Immature natural killer cell (primary cell): ENCODE measurements at regions not wholly inside any gene's neighbourhood (a gene's known extent, or its start where the extent isn't known, plus 50 kb on each side); places are given as distances from the start of the nearest gene placed in this dataset.
"Not testable (repeated sequence)": the region's sequence is repeated elsewhere in the genome, so short reads cannot be mapped to it uniquely, and the experiment has no call there.

Source experiments
- DNase-seq, 3 donors: peaks; one replicate each; pipeline ENCODE4 v3.0.0; 2022; ENCODE audit warnings: mixed read lengths in 1 of 3
- H3K27ac Mint-ChIP-seq, 6 donors: one replicate each; pipeline ENCODE4 v1.8.0; 2020; ENCODE audit warnings: mixed read lengths in 6 of 6, mild to moderate bottlenecking in 5 of 6, inconsistent platforms in 4 of 6, moderate library complexity in 3 of 6
- H3K27me3 Mint-ChIP-seq, 3 donors: one replicate each; pipeline ENCODE4 v1.8.0; 2020 to 2021; ENCODE audit warnings: low read depth in 3 of 3, mild to moderate bottlenecking in 3 of 3, mixed read lengths in 3 of 3, moderate library complexity in 3 of 3, inconsistent platforms in 1 of 3
- H3K36me3 Mint-ChIP-seq, 3 donors: one replicate each; pipeline ENCODE4 v1.8.0; 2020; ENCODE audit warnings: mixed read lengths in 3 of 3, inconsistent platforms in 2 of 3, mild to moderate bottlenecking in 2 of 3
- H3K4me1 Mint-ChIP-seq, 2 donors: one replicate each; pipeline ENCODE4 v1.8.0; 2020; ENCODE audit warnings: inconsistent platforms in 2 of 2, mild to moderate bottlenecking in 2 of 2, mixed read lengths in 2 of 2, moderate library complexity in 1 of 2
- H3K4me3 Mint-ChIP-seq, 5 donors: one replicate each; pipeline ENCODE4 v1.8.0; 2020; ENCODE audit warnings: mild to moderate bottlenecking in 5 of 5, mixed read lengths in 5 of 5, inconsistent platforms in 3 of 5, moderate library complexity in 3 of 5
- H3K9me3 Mint-ChIP-seq, 6 donors: one replicate each; pipeline ENCODE4 v1.8.0; 2020; ENCODE audit warnings: mild to moderate bottlenecking in 6 of 6, mixed read lengths in 6 of 6, inconsistent platforms in 4 of 6, moderate library complexity in 3 of 6

DNA sequence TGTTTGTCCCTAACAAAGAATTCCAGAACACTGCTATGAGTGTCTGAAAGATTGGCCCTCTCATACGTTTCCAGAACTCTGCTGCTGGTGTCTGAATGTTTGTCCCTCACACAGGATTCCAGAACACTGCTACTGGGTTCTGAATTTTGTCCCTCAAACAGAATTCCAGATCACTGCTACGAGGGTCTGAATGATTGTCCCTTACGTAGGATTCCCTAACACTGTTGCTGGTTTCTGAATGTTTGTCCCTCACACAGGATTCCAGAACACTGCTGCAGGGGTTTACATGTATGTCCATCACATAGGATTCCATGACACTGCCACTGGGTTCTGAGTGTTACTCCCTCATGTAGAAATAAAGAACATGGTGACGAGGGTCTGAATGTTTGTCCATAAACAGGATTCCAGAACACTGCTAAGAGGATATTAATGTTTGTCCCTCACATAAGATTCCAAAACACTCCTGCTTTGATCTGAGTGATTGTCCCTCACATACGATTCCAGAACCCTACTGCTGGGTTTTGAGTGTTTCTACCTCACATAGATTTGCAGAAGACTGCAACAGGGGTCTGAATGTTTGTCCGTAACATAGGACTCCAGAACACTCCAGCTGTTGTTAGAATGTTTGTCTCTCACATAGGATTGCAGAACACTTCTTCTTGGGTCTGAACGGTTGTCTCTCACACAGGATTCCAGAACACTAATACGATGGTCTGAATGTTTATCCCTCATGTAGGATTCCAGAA is 214.4 kb downstream of the FOXD4L6 start:
- Mint-ChIP-seq H3K27me3 (peaks cover 0 to 5% (median 2%) of the 10 kb centered on the region in 3 donors), H3K27ac (no peak overlapping the region), H3K4me3 (no peak overlapping the region), H3K36me3 (peaks cover 3 to 29% (median 27%) of the 10 kb centered on the region in 3 donors), H3K4me1 (no peaks in the 10 kb centered on the region), H3K9me3 (peaks cover 79 to 98% (median 96%) of the 10 kb centered on the region in 6 donors)
- no peak for DNase-seq

DNA sequence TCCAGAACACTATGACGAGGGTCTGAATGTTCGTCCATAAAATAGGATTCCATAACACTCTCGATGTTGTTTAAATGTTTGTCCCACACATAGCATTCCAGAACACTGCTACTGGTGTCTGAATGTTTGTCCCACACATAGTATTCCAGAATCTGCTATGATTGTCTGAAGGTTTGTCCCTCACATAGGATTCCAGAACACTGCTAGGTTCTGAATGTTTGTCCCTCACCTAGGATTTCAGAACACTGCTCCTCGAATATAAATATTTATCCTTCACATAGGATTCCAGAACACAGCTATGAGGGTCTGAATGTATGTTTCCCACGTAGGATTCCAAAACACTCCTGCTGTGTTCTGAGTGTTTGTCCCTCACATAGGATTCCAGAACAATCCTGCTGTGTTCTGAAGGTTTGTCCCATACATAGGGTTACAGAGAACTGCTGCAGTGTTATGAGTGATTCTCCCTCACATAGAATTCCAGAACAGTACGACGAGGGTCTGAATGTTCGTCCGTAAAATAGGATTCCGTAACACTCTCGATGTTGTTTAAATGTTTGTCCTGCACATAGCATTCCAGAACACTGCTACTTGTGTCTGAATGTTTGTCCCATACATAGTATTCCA is 215.3 kb downstream of the FOXD4L6 start:
- no peak overlapping the region for H3K27ac Mint-ChIP-seq
- H3K4me3 Mint-ChIP-seq, result no peak overlapping the region
- no peak for DNase-seq
- H3K9me3 Mint-ChIP-seq, result peaks cover 83 to 98% (median 97%) of the 10 kb centered on the region in 6 donors
- H3K4me1 Mint-ChIP-seq, result no peaks in the 10 kb centered on the region
- peaks cover 0 to 6% (median 2%) of the 10 kb centered on the region in 3 donors for H3K27me3 Mint-ChIP-seq
- H3K36me3 Mint-ChIP-seq, result peaks cover 3 to 30% (median 19%) of the 10 kb centered on the region in 3 donors

DNA sequence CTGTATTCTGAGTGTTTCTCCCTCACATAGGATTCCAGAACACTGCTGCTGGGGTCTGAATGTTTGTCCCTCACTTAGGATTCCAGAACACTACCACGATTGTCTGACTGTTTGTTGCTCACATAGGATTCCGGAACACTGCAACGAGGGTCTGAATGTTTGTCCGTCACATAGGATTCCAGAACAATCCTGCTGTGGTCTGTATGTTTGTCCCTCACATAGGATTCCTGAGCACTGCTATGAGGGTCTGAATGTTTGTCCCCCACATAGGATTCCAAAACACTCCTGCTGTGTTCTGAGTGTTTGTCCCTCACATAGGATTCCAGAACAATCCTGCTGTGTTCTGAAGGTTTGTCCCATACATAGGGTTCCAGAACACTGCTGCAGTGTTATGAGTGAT is 215.8 kb downstream of the FOXD4L6 start:
- not testable (repeated sequence) for H3K27me3 Mint-ChIP-seq, H3K4me1 Mint-ChIP-seq, H3K4me3 Mint-ChIP-seq, H3K27ac Mint-ChIP-seq, DNase-seq
- Mint-ChIP-seq H3K36me3 (peaks cover 3 to 33% (median 21%) of the 10 kb centered on the region in 3 donors), H3K9me3 (peaks cover 86 to 98% (median 97%) of the 10 kb centered on the region in 6 donors)

DNA sequence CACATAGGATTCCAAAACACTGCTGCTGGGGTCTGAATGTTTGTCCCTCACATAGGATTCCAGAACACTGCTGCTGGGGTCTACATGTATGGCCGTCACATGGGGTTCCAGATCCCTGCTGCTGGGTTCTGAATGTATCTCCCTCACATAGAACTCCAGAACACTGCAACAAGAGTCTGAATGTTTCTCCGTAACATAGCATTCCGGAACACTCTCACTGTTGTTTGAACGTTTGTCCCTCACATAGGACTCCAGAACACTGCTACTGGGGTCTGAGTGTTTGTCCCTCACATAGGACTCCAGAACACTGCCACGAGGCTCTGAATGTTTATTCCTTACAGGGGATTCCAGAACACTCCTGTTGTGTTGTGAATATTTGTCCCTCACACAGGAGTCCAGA is 216.8 kb downstream of the FOXD4L6 start:
- H3K36me3 Mint-ChIP-seq, result peaks cover 3 to 34% (median 23%) of the 10 kb centered on the region in 3 donors

DNA sequence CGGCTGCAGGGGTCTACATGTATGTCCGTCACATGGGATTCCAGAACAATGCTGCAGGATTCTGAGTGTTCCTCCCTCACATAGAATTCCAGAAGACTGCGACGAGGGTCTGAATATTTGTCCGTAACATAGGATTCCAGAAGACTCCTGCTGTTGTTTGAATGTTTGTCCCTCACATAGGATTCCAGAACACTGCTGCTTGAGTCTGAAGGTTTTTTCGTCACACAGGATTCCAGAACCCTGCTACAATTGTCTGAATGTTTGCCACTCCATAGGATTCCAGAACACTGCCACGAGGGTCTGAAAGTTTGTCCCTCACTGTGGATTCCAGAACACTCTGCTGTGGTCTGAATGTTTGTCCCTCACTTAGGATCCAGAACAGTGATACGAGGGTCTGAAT is 217.5 kb downstream of the FOXD4L6 start:
- not testable (repeated sequence) for DNase-seq, H3K27me3 Mint-ChIP-seq, H3K4me3 Mint-ChIP-seq, H3K4me1 Mint-ChIP-seq, H3K27ac Mint-ChIP-seq
- peaks cover 3 to 33% (median 23%) of the 10 kb centered on the region in 3 donors for H3K36me3 Mint-ChIP-seq
- H3K9me3 Mint-ChIP-seq, result peaks cover 95 to 100% (median 100%) of the 10 kb centered on the region in 6 donors

More for the DNA sequence above, 216.8 kb downstream of the FOXD4L6 start:
- Mint-ChIP-seq H3K27me3 (peaks cover 0 to 10% (median 0%) of the 10 kb centered on the region in 3 donors), H3K9me3 (peaks cover 91 to 100% (median 100%) of the 10 kb centered on the region in 6 donors), H3K4me1 (no peaks in the 10 kb centered on the region), H3K27ac (no peak overlapping the region), H3K4me3 (no peak overlapping the region)
- DNase-seq, result no peak

DNA sequence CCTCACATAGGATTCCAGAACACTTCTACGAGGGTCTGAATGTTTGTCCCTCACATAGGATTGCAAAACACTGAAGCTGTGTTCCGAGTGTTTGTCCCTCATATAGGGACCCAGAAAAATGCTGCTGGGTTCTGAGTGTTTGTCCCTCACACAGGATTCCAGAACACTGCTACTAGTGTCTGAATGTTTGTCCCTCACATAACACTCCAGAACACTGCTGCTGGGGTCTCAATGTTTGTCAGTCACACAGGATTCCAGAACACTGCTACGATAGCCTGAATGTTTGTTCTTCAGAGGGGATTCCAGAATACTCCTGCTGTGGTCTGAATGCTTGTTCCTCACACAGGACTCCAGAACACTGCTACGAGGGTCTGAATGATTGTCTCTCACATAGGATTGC is 218.7 kb downstream of the FOXD4L6 start:
- Mint-ChIP-seq H3K4me3 (no peak overlapping the region), H3K36me3 (peaks cover 3 to 24% (median 15%) of the 10 kb centered on the region in 3 donors), H3K9me3 (peaks cover 93 to 100% (median 100%) of the 10 kb centered on the region in 6 donors), H3K27me3 (peaks cover 0 to 11% (median 0%) of the 10 kb centered on the region in 3 donors), H3K27ac (no peak overlapping the region), H3K4me1 (no peaks in the 10 kb centered on the region)
- no peak for DNase-seq

DNA sequence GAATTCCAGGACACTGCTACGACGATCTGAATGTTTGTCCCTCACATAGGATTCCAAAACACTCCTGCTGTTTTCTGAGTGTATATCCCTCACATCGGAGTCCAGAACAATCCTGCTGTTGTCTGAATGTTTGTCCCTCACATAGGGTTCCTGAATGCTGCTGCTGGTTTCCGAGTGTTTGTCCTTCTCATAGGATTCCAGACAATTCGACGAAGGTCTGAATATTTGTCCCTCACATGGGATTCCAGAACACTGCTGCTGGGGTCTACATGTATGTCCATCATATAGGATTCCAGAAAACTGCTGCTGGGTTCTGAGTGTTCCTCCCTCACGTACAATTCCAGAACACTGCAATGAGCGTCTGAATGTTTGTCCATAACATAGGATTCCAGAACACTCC is 219.4 kb downstream of the FOXD4L6 start:
- not testable (repeated sequence) for DNase-seq, H3K4me3 Mint-ChIP-seq, H3K4me1 Mint-ChIP-seq, H3K27ac Mint-ChIP-seq
- H3K9me3 Mint-ChIP-seq, result peaks cover 91 to 100% (median 100%) of the 10 kb centered on the region in 6 donors
- H3K36me3 Mint-ChIP-seq, result peaks cover 3 to 17% (median 10%) of the 10 kb centered on the region in 3 donors
- peaks cover 0 to 11% (median 0%) of the 10 kb centered on the region in 3 donors for H3K27me3 Mint-ChIP-seq

DNA sequence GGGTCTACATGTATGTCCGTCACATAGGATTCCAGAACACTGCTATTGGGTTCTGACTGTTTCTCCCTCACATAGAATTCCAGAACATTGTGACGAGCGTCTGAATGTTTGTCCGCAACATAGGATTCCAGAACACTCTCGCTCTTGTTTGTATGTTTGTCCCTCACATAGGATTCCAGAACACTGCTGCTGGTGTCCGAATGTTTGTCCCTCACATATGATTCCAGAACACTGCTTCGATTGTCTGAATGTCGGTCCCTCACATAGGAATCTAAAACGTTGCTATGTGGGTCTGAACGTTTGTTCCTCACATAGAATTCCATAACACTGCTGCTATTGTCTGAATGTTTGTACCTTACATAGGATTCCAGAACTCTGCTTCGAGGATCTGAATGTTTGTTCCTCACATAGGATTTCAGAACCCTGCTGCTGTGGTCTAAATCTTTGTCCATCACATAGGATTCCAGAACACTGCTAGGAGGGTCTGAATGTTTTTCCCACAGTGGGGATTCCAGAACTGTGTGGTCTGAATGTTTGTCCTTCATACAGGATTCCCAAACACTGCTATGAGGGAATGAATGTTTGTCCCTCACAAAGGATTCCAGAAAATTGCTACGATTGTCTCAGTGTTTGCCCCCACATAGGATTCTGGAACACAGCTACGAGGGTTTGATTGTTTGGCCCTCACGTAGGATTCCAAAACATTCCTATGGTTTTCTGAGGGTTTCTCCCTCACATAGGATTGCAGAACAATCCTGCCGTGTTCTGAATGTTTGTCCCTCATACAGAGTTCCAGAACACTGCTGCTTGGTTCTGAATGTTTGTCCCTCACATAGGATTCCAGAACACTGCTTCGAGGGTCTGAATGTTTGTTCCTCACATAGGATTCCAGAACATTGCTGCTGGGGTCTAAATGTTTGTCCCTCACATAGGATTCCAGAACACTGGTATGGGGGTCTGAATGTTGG is 220.5 kb downstream of the FOXD4L6 start:
- Mint-ChIP-seq H3K4me1 (no peaks in the 10 kb centered on the region), H3K36me3 (peaks cover 4 to 14% (median 9%) of the 10 kb centered on the region in 3 donors), H3K27me3 (peaks cover 0 to 11% (median 0%) of the 10 kb centered on the region in 3 donors), H3K9me3 (peaks cover 91 to 100% (median 100%) of the 10 kb centered on the region in 6 donors), H3K27ac (no peak overlapping the region), H3K4me3 (no peak overlapping the region)
- no peak for DNase-seq

DNA sequence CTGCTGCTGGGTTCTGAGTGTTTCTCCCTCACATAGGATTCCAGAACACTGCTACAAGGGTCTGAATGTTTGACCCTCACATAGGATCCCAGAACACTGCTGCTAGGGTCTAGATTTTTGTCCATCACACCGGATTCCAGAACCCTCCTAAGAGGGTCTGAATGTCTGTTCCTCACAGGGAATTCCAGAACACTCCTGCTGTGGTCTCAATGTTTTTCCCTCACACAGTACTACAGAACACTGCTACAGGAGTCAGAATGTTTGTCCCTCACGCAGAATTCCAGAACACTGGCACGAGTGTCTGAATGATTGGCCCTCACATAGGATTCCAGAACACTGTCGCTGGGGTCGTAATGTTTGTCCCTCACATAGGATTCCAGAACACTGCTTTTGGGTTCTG is 221.6 kb downstream of the FOXD4L6 start:
- not testable (repeated sequence) for DNase-seq, H3K4me1 Mint-ChIP-seq, H3K4me3 Mint-ChIP-seq, H3K27ac Mint-ChIP-seq
- peaks cover 0 to 11% (median 0%) of the 10 kb centered on the region in 3 donors for H3K27me3 Mint-ChIP-seq
- H3K9me3 Mint-ChIP-seq, result peaks cover 89 to 100% (median 100%) of the 10 kb centered on the region in 6 donors
- H3K36me3 Mint-ChIP-seq, result peaks cover 6 to 22% (median 15%) of the 10 kb centered on the region in 3 donors

DNA sequence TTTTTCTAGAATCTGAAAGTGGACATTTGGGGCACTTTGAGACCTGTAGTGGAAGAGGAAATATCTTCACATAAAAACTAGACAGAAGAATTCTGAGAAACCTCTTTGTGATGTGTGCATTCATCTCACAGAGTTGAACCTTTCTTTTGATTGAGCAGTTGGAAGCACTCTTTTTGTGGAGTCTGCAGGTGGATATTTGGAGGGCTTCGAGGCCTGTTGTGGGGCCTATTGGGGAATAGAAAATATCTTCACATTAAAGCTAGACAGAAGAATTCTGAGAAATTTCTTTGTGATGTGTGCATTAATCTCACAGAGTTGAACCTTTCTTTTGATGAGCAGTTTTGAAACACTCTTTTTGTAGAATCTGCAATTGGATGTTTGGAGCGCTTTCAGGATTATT is 236.2 kb downstream of the FOXD4L6 start:
- not testable (repeated sequence) for H3K4me3 Mint-ChIP-seq, H3K4me1 Mint-ChIP-seq, DNase-seq, H3K27me3 Mint-ChIP-seq, H3K27ac Mint-ChIP-seq
- peaks cover 10 to 41% (median 41%) of the 10 kb centered on the region in 3 donors for H3K36me3 Mint-ChIP-seq
- H3K9me3 Mint-ChIP-seq, result peaks cover 77 to 100% (median 100%) of the 10 kb centered on the region in 6 donors

DNA sequence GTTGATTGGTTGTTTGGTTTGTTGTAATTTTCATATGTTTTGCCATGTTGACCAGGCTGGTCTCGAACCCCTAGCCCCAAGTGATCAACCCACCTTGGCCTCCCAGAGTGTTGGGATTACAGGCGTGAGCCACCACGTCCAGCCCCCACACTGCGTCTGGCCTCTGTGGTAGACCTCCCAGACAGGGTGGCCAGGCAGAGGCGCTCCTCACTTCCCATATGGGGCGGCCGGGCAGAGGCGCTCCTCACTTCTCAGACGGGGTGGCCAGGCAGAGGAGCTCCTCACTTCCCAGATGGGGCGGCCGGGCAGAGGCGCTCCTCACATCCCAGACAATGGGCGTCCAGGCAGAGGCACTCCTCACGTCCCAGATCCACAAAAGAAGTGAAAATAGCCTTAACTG is 242.6 kb downstream of the FOXD4L6 start:
- not testable (repeated sequence) for DNase-seq, H3K4me3 Mint-ChIP-seq, H3K4me1 Mint-ChIP-seq, H3K27ac Mint-ChIP-seq, H3K27me3 Mint-ChIP-seq
- peaks cover 14 to 28% (median 17%) of the 10 kb centered on the region in 3 donors for H3K36me3 Mint-ChIP-seq
- H3K9me3 Mint-ChIP-seq, result peaks cover 60 to 96% (median 91%) of the 10 kb centered on the region in 6 donors

DNA sequence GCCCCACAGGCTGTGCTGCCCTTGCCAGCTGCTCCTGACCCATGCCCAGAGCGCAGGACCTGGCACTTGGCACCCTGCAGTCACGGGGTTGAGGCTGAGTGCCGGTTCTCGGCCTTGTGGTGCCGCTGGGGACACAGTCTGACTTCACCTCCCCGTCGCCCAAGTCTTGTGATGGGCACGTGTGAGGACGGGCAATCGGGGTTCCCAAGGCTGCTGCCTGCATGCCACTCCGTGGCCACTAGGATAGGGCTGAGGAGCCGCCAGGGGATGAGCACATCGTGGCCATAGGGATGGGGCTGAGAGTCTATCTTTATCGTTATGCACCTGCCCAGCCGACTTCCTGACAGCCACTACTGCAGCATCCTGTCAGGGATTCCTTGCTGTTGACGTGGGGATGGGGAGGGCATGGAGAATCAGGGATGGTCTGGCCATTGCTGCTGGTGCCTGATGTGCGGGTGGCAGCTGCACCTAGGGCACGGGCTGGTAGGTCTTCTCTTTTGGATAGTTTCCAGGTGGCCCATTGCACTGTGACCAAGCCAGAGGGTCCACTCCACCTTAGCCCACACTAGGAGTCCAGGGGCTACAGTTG is 243.5 kb downstream of the FOXD4L6 start:
- H3K27me3 Mint-ChIP-seq, H3K4me1 Mint-ChIP-seq, DNase-seq, H3K27ac Mint-ChIP-seq, H3K4me3 Mint-ChIP-seq: not testable (repeated sequence)
- Mint-ChIP-seq H3K36me3 (peaks cover 14 to 27% (median 17%) of the 10 kb centered on the region in 3 donors), H3K9me3 (peaks cover 57 to 96% (median 91%) of the 10 kb centered on the region in 6 donors)
